GM21381 (cell line): ENCODE measurements at regions not wholly inside any gene's neighbourhood (a gene's known extent, or its start where the extent isn't known, plus 50 kb on each side); places are given as distances from the start of the nearest gene placed in this dataset.

Experiments used
- ATAC-seq: cut with Tn5 transposase; IDR thresholded peaks from one replicate; pipeline ENCODE4 v1.9.1; 2021; ENCODE audit warnings: mild to moderate bottlenecking, moderate library complexity; ENCODE audit not compliant: unreplicated experiment

GRCh38 chr11:26204839-26205238, 127.1 kb upstream of the ANO3 start:
- ATAC-seq = no peak

GRCh38 chr11:26219183-26220117, 112.5 kb upstream of the ANO3 start:
- ATAC-seq = no peak

- no peak for ATAC-seq
Observed at GRCh38 chr11:26225646-26226045, 106.3 kb upstream of the ANO3 start.

- peak; percentile 72 for ATAC-seq
Observed at GRCh38 chr11:26227301-26227746, 104.6 kb upstream of the ANO3 start.

DNA sequence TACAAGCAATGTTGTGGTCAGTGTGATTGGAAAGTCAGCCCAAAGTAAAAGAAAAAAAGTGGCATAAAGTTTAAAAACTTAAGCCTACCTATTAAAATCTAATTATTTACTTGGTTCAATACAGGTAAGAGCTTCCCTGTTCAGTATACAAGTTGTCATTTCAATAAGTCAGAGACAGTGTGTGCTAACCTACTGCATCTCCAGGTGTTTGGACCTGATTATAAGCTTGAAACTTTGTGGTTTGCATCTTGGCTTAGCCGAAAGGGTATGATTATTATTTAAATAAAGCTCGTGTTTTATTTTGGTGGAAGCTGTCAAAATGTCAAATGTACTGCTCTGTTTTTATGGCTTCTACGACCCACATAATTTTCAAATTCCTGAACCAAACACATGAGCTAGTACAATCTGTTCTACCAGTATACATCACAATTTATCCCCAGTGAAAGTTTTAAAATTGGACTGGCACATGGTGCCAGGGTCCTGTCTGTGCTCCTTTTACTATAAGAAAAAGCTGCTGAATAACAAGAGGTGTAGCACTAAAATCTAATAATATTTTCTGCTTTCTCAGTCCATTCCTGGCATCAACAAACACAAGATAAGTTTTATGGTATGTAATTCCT, 103.9 kb upstream of the ANO3 start:
- no peak for ATAC-seq

GRCh38 chr11:26228778-26229177, 103.2 kb upstream of the ANO3 start:
- ATAC-seq = no peak

GRCh38 chr11:26229257-26229656, 102.7 kb upstream of the ANO3 start:
- no peak for ATAC-seq

- no peak for ATAC-seq
Observed at GRCh38 chr11:26229981-26230380, 101.9 kb upstream of the ANO3 start.

DNA sequence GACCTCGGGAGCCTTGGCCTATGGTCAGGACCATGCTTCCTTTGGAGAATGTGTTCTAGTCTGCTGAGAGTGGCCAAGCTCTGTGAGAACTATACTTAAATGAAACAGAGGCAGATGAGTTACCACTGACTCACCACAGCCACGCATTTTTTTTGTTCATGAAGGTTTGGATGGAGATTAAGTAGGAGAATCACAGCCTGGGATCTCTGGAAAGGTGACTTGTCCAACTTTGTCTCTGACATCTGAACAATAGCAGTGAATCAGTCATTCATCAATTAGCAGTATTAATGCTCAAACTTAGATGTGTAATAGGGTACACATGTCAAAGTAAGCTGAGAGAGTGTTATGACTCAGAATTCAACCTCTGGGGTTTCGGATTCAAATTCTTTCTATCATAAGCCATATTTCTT, 100.7 kb upstream of the ANO3 start:
- no peak for ATAC-seq

DNA sequence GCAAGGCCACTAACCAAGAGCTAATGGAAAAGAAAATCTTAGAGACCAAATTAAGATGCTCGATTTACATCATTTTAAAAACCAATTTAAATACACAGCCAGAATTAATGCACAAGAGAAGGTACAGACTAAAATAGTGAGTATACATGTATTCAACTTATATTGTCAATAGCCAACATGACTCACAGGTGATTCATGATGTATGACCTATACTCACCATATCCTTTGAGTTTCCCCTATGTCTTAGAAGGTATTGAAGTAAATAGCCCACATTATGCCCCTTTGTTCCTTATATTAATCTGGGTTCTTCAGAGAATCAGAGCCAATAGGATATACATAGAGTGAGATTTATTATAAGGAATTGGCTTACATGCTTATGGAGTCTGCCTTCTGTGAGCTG, 97.5 kb upstream of the ANO3 start:
- no peak for ATAC-seq

GRCh38 chr11:26243426-26243825, 88.5 kb upstream of the ANO3 start:
- ATAC-seq = no peak

DNA sequence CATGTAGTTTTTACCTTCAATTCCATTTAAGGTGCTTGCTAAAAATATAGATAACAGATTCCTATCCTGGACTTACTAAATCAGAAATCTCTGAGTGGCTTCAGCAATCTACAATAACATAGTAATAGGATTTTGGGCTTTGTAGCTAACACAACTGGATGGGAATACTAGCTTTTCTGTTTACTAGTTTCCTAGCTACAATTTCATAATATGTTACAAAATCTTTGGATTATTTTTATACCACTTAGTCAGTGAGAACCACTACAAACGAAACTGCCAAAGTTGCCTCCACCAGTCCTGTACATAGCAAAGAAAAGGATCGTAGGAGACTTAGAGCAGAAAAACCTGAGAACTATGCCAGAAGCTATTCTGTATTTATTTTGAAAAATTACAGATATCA, 87.7 kb upstream of the ANO3 start:
- no peak for ATAC-seq

DNA sequence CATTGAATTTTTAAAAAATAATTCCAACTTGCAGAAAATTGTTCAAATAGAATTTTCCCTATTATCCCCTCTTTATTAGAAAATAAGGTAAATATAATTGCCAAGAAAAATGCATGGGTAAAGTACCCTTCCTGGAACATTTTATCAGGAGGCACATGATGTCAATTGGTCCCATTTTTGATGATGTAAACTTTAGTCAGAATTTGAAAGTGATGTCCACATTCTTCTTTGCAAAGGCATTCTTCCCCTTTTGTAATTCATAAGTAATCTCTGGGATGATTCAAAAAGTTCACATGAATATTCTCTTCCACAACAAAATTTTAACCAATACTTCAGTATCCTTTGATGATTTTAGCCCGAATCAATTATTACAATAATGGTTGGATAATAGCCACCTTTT, 86.9 kb upstream of the ANO3 start:
- no peak for ATAC-seq

GRCh38 chr11:26247340-26247739, 84.6 kb upstream of the ANO3 start:
- ATAC-seq = no peak

DNA sequence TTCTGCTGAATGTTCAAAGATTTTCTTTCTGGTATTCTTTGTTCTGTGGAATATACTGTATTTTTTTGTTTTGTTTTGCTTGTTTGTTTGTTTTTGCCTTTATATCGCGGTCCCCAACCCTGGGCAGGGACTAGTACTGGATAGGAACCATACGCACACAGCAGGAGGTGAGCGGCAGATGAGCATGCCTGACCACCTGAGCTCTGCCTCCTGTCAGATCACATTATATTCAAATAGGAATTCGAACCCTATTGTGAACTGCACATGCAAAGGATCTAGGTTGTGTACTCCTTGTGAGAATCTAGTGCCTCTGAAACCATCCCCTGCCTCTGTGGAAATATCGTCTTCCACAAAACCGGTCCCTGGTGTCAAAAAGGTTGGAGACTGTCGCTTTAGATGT, 83.3 kb upstream of the ANO3 start:
- ATAC-seq = no peak

- ATAC-seq = no peak
Observed at GRCh38 chr11:26254378-26254777, 77.6 kb upstream of the ANO3 start.

DNA sequence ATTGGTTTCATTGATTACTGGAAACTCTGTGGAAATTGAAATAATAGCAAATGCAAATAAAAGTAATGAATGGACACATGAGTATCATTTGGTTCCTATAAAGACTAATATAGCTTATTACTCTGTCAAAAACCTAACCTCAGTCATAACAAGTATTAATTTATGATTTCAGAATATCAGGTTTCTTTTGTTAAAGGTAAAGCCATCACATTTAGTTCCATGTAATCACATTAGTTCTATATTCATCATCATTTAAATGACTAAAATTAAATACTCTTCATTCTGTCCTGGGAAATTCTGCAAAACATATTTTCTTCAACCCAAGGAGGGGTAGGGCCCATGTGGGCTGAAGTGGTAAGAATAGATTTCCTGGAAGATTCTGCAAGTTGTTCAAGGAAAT, 68.2 kb upstream of the ANO3 start:
- no peak for ATAC-seq

- no peak for ATAC-seq
Observed at GRCh38 chr11:26264266-26264665, 67.7 kb upstream of the ANO3 start.

DNA sequence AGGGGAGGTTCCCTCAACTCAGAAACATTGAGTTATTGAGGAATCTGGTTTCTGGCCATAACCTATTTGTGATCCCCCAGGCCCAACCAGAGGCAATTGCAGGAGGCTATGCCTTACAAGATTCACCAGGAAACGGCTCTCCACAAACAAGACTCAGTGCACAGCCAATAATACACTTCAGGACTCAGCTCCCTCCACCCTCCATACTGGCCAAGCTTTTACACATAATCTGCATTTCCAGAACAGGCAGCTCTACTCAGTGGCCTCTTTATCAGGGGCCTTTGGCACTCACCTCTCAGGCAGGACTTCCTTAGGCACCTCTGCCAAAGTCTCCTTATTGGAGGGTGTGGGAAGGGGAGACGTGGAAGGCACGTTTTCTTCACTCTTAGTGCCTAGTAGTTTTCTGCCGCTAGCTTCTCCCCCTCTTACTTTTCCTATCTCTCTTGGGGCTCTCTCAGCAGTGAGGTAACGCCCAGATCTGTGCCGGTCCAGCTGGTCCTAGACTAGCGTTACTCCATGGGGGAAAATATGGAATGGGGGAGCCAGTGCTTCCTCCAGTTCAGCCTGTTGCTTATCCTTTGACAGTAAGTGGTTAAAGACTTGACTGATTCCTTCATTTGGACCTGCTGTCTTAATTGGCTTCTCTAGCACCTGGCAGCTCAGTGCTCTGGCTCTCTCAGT, 62.8 kb upstream of the ANO3 start:
- ATAC-seq = no peak

GRCh38 chr11:26271666-26272065, 60.3 kb upstream of the ANO3 start:
- no peak for ATAC-seq

GRCh38 chr11:26276798-26277424, 55.0 kb upstream of the ANO3 start:
- peak; percentile 90 for ATAC-seq
